K562 (cell line): ENCODE measurements at regions not wholly inside any gene's neighbourhood (a gene's known extent, or its start where the extent isn't known, plus 50 kb on each side); places are given as distances from the start of the nearest gene placed in this dataset.

ENCODE experiments used
- ATAC-seq: fragments of 200-7000 bp; cut with Tn5 transposase; 3 replicates; pipeline ENCODE4 v1.9.1; 2020; ENCODE audit warnings: moderate library complexity
- BruUV-seq: library from RNA; stranded (reverse); fragments of 400-500 nt; replicated peaks from 2 replicates; lab custom pipeline; 2021; lab: Mats Ljungman, UMichigan
- CTCF ChIA-PET: fragments of 300-600 bp; formaldehyde crosslinking; extraction: SDS; loops from one replicate; lab custom pipeline; 2021; ENCODE audit warnings: low intra/inter-chr PET ratio; lab: Yijun Ruan, JAX
- POLR2A ChIA-PET: fragments of 300-600, 350-650 bp; sonication (Branson Sonifier 250); formaldehyde crosslinking; extraction: SDS; loops from one replicate; lab custom pipeline; 2021; ENCODE audit warnings: antibody characterized with exemption, inconsistent platforms; lab: Yijun Ruan, JAX
- DNase-seq, 4 experiments: peaks; one replicate each; pipeline versions ENCODE4 v3.0.0 to v3.0.0-alpha.2; 2011 to 2018; ENCODE audit warnings: low spot score in 3 of 4, mixed read lengths in 3 of 4; ENCODE audit errors: extremely low read depth in 1 of 4
- FAIRE-seq: peaks from 2 replicates; lab custom pipeline; 2011; peaks lifted over from hg19 to GRCh38; lab: Jason Lieb, UNC
- H2AFZ ChIP-seq: 2 replicates; pipeline ENCODE4 v1.6.0; 2011; ENCODE audit warnings: low read depth, low read length, control low read depth, inconsistent platforms
- H3K27ac ChIP-seq: fragments of 200-600 bp; 3 replicates; pipeline ENCODE4 v1.8.0; 2011; ENCODE audit warnings: low read depth, mild to moderate bottlenecking, control low read depth, inconsistent platforms, low read length, moderate library complexity, mixed read lengths; ENCODE audit errors: extremely low read depth
- H3K27me3 ChIP-seq, 2 experiments: fragments of 300-600 bp in 1 of 2; 2 replicates in 1 of 2; 3 replicates in 1 of 2; pipeline versions ENCODE4 v1.6.0 to v1.8.0; 2011; ENCODE audit warnings: inconsistent platforms in 2 of 2, low read length in 2 of 2, mild to moderate bottlenecking in 1 of 2, mixed read lengths in 1 of 2, moderate library complexity in 1 of 2; ENCODE audit not compliant: control insufficient read depth in 2 of 2, insufficient read depth in 2 of 2
- H3K36me3 ChIP-seq: fragments of 300-600 bp; 3 replicates; pipeline ENCODE4 v1.8.0; 2011; ENCODE audit warnings: mild to moderate bottlenecking, low read length, inconsistent platforms; ENCODE audit not compliant: control insufficient read depth, insufficient read depth
- H3K4me1 ChIP-seq, 2 experiments: fragments of 200-600 bp in 1 of 2; replicated peaks in 1 of 2; 2 replicates in 1 of 2; 3 replicates in 1 of 2; pipeline versions ENCODE4 v1.5.1 to v1.8.0; 2011; ENCODE audit warnings: inconsistent platforms in 2 of 2, low read length in 2 of 2, mild to moderate bottlenecking in 1 of 2, mixed read lengths in 1 of 2, moderate library complexity in 1 of 2; ENCODE audit not compliant: control insufficient read depth in 2 of 2, insufficient read depth in 2 of 2
- H3K4me2 ChIP-seq: 2 replicates; pipeline ENCODE4 v1.6.1; 2011; ENCODE audit warnings: low read length, control low read depth, inconsistent platforms, mixed read lengths; ENCODE audit not compliant: insufficient read depth
- H3K4me3 ChIP-seq: fragments of 200-600 bp; sonication (generic), shearing (Covaris generic); 2 replicates; pipeline ENCODE4 v1.5.1; 2016; ENCODE audit warnings: control low read depth, inconsistent platforms
- H3K79me2 ChIP-seq: fragments of 200-600 bp; 3 replicates; pipeline ENCODE4 v1.8.0; 2011; ENCODE audit warnings: low read length, inconsistent platforms; ENCODE audit not compliant: control insufficient read depth, insufficient read depth
- H3K9ac ChIP-seq, 2 experiments: 2 replicates each; pipeline versions ENCODE4 v1.6.0 to v1.6.1; 2011; ENCODE audit warnings: low read depth in 2 of 2, low read length in 2 of 2, control low read depth in 1 of 2, inconsistent platforms in 1 of 2, mild to moderate bottlenecking in 1 of 2, mixed read lengths in 1 of 2; ENCODE audit not compliant: insufficient read depth in 1 of 2
- H3K9me1 ChIP-seq: one replicate; pipeline ENCODE4 v1.6.0; 2011; ENCODE audit warnings: inconsistent platforms, mild to moderate bottlenecking, low read length, moderate library complexity; ENCODE audit not compliant: control insufficient read depth, insufficient read depth
- H3K9me3 ChIP-seq: replicated peaks from 2 replicates; pipeline ENCODE4 v1.5.1; 2011; ENCODE audit warnings: low read depth, low read length, inconsistent platforms; ENCODE audit not compliant: control insufficient read depth, insufficient read depth
- H4K20me1 ChIP-seq: replicated peaks from 2 replicates; pipeline ENCODE4 v1.6.1; 2011; ENCODE audit warnings: low read length, inconsistent platforms, mixed read lengths; ENCODE audit not compliant: control insufficient read depth, insufficient read depth
- ATF3 ChIP-seq, 2 experiments: fragments of 450-650 bp in 1 of 2; sonication (generic) in 1 of 2; formaldehyde crosslinking in 1 of 2; IDR thresholded peaks in 1 of 2; conservative IDR thresholded peaks in 1 of 2; 2 replicates each; pipeline versions ENCODE4 v1.6.1 to v1.8.1; 2016 to 2023; ENCODE audit warnings: mild to moderate bottlenecking in 2 of 2, moderate library complexity in 2 of 2, inconsistent platforms in 1 of 2, missing genetic modification reagents in 1 of 2
- ATF7 ChIP-seq: fragments of 450-650 bp; IDR thresholded peaks from 2 replicates; pipeline ENCODE4 v1.7.1; 2014; ENCODE audit warnings: mild to moderate bottlenecking, moderate library complexity
- CXXC5 ChIP-seq: fragments of 250-450 bp; sonication (Bioruptor Pico); IDR thresholded peaks from 2 replicates; pipeline ENCODE4 v1.8.0; 2022; ENCODE audit warnings: inconsistent platforms, mild to moderate bottlenecking, moderate library complexity
- HNRNPUL1 ChIP-seq: fragments of 200-400 bp; formaldehyde crosslinking; IDR thresholded peaks from 2 replicates; pipeline ENCODE4 v1.6.1; 2017; ENCODE audit warnings: low read length
- HOMEZ ChIP-seq: fragments of 250-450 bp; sonication (Bioruptor Pico); IDR thresholded peaks from 2 replicates; pipeline ENCODE4 v1.4.0; 2020; ENCODE audit warnings: mild to moderate bottlenecking, moderate library complexity
- MLLT1 ChIP-seq, 2 experiments: fragments of 450-650 bp; IDR thresholded peaks; 2 replicates each; pipeline ENCODE4 v1.6.1; 2016
- NFYB ChIP-seq: IDR thresholded peaks from 2 replicates; pipeline ENCODE4 v1.6.1; 2011; ENCODE audit warnings: mild to moderate bottlenecking, moderate library complexity; ENCODE audit not compliant: insufficient read length; ENCODE audit errors: extremely low read depth
- RREB1 ChIP-seq: fragments of 250-450 bp; sonication (Bioruptor Pico); IDR thresholded peaks from 2 replicates; pipeline ENCODE4 v1.4.0; 2020
- TGIF2 ChIP-seq: sonication (generic); formaldehyde crosslinking; IDR thresholded peaks from 2 replicates; pipeline ENCODE4 v1.8.1; 2022; ENCODE audit warnings: mild to moderate bottlenecking, missing genetic modification reagents, moderate library complexity
- ZNF717 ChIP-seq: fragments of 250-450 bp; sonication (Bioruptor Pico); IDR thresholded peaks from 2 replicates; pipeline ENCODE4 v1.5.0; 2021
- ZNF740 ChIP-seq, 3 experiments: fragments of 200-800 bp in 1 of 3; sonication (Bioruptor generic) in 1 of 3; sonication (generic) in 1 of 3; formaldehyde crosslinking in 1 of 3; IDR thresholded peaks; 2 replicates each; pipeline versions ENCODE4 v1.6.1 to v1.8.0; 2016 to 2022; ENCODE audit warnings: mild to moderate bottlenecking in 2 of 3, missing compliant biosample characterization in 2 of 3, missing genetic modification characterization in 2 of 3, missing genetic modification reagents in 1 of 3
- WGBS: fragments of 100-300 bp; shearing (Covaris generic); methylation state at CpG from one replicate; pipeline ENCODE4 v1.1.6; 2016; ENCODE audit warnings: low coverage, mixed read lengths; ENCODE audit not compliant: insufficient coverage; ENCODE audit errors: missing lambda C conversion rate; 5-methylcytosine and 5-hydroxymethylcytosine counted together
- in situ Hi-C: fragments of 300-500 bp; cut with MboI; formaldehyde crosslinking; loops from 4 replicates; pipeline ENCODE4 v1.15.0; 2018; ENCODE audit warnings: inconsistent platforms, mixed read lengths
- intact Hi-C: fragments of 100-400 bp; cut with micrococcal nuclease; formaldehyde crosslinking; loops from 2 replicates; pipeline ENCODE4 v1.14.2; 2022

- H3K27ac ChIP-seq: no peak overlapping the region
- no peak for FAIRE-seq
- in situ Hi-C loops: no loop called here
- ChIA-PET POLR2A (no interaction called here), CTCF (no interaction called here)
- BruUV-seq: no TSS peak
- no peaks in the 10 kb centered on the region for H4K20me1 ChIP-seq
- H3K4me1 ChIP-seq: no peaks in the 10 kb centered on the region; a peak in 1 of 5 replicates
- ATAC-seq: no peak
- 38% methylated on average over 2 of the region's 2 CpGs for WGBS
- no peaks in the 10 kb centered on the region for H3K27me3 ChIP-seq
- intact Hi-C loops: no loop called here
- H3K9me1 ChIP-seq: no peaks in the 10 kb centered on the region
- no peaks in the 10 kb centered on the region for H3K9me3 ChIP-seq
- H3K4me3 ChIP-seq: no peak overlapping the region
- TF ChIP-seq ATF3 (IDR thresholded peaks at IDR 0.05): peak; percentile 41; the same call in 1 of the 2 replicates
- no peak for TF ChIP-seq ATF3 (CRISPR knock-in tag; conservative IDR thresholded peaks at IDR 0.05)
- no peak for TF ChIP-seq MLLT1 (IDR thresholded peaks at IDR 0.05)
- TF ChIP-seq ZNF717 (CRISPR knock-in tag): no peak
- TF ChIP-seq ATF7: no peak; the same call in 1 of the 2 replicates
- no peak for TF ChIP-seq RREB1 (CRISPR knock-in tag)
- TF ChIP-seq HNRNPUL1: no peak
- TF ChIP-seq ZNF740 (CRISPR knock-in tag; IDR thresholded peaks at IDR 0.05): no peak
- TF ChIP-seq ZNF740 (tag; IDR thresholded peaks at IDR 0.05): 0 out of 4 replicates have a peak, but pooled peaks of 1 of the 2 experiments have one; percentile 21
- no peak for TF ChIP-seq CXXC5 (CRISPR knock-in tag)
- TF ChIP-seq TGIF2: no peak
- TF ChIP-seq HOMEZ: no peak
- TF ChIP-seq NFYB: no peak
- no peaks in the 10 kb centered on the region for H3K36me3 ChIP-seq
- no peak overlapping the region for H3K4me2 ChIP-seq
- no peak overlapping the region for H2AFZ ChIP-seq
- H3K9ac ChIP-seq: no peak overlapping the region
- DNase-seq: no peak
- H3K79me2 ChIP-seq: no peaks in the 10 kb centered on the region
Observed at GRCh38 chr18:995629-996028, 91.0 kb downstream of the ADCYAP1 start.
